GM19025 (cell line): ENCODE measurements at regions not wholly inside any gene's neighbourhood (a gene's known extent, or its start where the extent isn't known, plus 50 kb on each side); places are given as distances from the start of the nearest gene placed in this dataset.

Experiments used
- ATAC-seq: cut with Tn5 transposase; IDR thresholded peaks from one replicate; pipeline ENCODE4 v1.9.1; 2021; ENCODE audit warnings: mild to moderate bottlenecking, low read depth, moderate library complexity; ENCODE audit not compliant: unreplicated experiment

DNA sequence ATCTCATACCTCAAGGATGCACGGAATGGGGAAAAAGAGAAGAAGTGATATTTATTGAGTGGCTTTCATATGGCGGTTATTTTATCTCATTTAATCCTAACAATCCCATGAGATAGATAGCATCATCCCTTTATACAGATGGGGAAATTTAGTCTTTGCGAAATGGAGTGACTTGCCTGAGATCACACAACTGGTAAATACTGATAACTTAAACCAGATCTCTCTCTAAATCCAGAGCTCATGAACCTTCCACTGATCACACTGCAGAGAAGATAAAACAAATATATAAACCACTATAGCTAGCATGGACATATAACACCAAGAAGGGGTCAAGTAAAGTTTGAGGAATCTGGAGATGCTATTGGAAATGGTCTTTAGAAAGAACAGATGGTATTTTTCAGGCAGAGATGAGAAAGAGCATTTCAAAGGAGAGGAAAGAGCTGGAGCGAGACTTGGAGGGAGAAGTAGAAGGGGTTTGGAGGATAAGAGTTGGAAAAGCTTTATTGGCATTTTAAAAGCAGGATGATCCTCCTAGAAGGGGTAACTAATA, 139.8 kb upstream of the TNFAIP3 start:
- ATAC-seq: no peak

- no peak for ATAC-seq
Measured at GRCh38 chr6:137728386-137729349, 138.4 kb upstream of the TNFAIP3 start.

- no peak for ATAC-seq
Measured at GRCh38 chr6:137729866-137730629, 137.0 kb upstream of the TNFAIP3 start.

- no peak for ATAC-seq
Measured at GRCh38 chr6:137731600-137731959, 135.5 kb upstream of the TNFAIP3 start.

GRCh38 chr6:137731960-137732616, 135.0 kb upstream of the TNFAIP3 start:
- no peak for ATAC-seq

DNA sequence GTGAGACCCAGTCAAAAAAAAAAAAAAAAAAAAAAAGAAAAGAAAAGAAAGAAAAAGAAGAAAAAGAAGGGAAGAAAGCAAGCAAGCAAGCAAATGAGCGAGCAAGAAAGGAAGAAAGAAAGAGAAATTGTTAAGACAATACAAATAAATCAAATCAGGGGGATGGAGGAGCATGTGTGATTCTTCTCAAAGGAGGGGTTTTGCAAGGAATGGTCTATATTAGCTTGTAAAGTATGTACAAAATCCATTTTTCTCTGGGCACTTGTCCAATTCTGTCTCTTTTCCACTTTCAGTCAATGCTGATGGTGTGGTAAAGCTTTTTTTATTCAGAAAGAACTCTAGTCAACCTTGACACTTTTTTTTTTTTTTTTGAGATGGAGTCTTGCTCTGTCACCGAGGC, 133.7 kb upstream of the TNFAIP3 start:
- no peak for ATAC-seq

- no peak for ATAC-seq
Measured at GRCh38 chr6:137734005-137734874, 132.8 kb upstream of the TNFAIP3 start.

GRCh38 chr6:137734875-137735182, 132.2 kb upstream of the TNFAIP3 start:
- no peak for ATAC-seq

DNA sequence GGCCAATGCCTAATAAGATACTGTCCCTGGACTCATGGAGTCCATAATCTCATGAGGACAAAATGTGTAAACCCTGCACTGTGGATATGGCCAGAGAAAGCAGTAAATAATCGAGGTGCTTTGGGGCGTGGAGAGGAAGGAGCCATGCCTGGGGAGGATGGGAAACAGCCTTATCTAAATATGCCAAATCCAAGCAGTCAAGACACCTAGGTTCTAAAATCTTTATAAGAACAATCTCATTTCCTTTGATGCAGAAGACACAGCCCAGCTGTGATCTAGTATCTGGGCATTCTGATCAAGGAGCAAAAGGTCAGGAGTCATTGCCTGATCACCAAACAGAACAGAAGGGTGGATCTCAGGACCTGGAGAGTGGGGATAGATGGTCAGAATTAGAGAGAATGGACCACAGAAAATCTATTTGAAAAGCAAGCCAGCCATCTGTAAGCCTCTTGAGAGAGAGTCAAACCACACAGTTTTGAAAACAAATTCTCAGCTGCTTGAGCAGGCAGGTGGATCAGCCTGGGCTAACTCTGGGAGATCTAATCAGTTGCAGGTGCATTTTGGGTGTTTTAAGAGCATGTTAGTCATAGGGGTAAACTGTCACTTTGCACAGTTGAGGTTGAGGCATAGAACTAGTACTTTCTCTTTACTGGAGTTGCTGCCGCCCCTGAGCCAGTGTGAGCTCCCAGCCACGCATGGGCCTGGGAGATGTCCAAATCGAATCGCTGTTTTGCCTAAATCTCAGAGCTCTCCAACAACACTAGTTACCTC, 130.8 kb upstream of the TNFAIP3 start:
- ATAC-seq: peak; percentile 79

DNA sequence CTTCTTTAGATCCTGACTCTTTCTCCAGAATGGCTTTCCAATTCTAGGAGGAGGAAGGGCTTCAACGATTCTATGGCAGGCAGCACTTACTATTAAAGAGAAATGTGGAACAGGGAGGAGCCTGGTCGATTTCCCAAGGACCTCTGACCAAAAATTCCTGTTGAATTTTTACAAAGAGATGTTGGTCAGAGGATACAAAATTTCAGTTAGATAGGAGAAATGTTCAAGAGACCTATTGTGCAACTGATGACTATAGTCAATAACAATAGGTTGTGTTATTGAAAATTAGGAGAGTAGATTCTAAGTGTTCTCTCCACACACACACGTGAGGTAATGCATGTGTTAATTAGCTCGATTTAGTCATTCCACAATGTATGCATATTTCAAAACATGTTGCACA, 130.1 kb upstream of the TNFAIP3 start:
- ATAC-seq: no peak

GRCh38 chr6:137737836-137738596, 129.0 kb upstream of the TNFAIP3 start:
- ATAC-seq: no peak

- ATAC-seq: no peak
Measured at GRCh38 chr6:137738931-137739504, 128.0 kb upstream of the TNFAIP3 start.

GRCh38 chr6:137739544-137739943, 127.5 kb upstream of the TNFAIP3 start:
- no peak for ATAC-seq

- ATAC-seq: no peak
Measured at GRCh38 chr6:137740091-137740755, 126.8 kb upstream of the TNFAIP3 start.

- ATAC-seq: no peak
Measured at GRCh38 chr6:137740967-137741761, 125.9 kb upstream of the TNFAIP3 start.

- ATAC-seq: no peak
Measured at GRCh38 chr6:137743493-137743892, 123.6 kb upstream of the TNFAIP3 start.

DNA sequence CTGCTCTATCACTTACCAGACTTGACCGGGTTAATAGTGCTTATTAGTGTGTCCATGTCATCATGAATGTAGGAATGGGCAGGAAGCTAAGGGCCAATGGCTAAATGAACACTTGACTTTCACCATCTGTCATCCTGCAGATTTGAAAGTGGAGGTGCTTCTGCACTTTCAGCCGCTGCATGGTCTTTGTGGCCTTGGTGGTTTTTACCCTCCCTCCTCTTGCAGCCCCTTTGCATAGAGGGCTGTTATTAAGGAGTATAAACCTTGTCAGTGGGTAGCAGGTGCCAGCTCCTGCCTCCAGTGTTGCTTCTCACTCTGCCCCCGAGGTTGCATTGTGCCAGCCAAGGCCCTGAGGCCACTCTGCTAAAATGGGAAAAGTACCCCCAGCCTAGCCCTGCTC, 122.2 kb upstream of the TNFAIP3 start:
- peak; percentile 61 for ATAC-seq
